OCI-M2 (cell line): ENCODE measurements at regions not wholly inside any gene's neighbourhood (a gene's known extent, or its start where the extent isn't known, plus 50 kb on each side); places are given as distances from the start of the nearest gene placed in this dataset.

Experiments used
- DNase-seq: peaks from one replicate; lab custom pipeline; 2025; ENCODE audit not compliant: unreplicated experiment; lab: John Stamatoyannopoulos, UW

- no peak for DNase-seq
These were observed 685.6 kb downstream of the AMY1C start for GRCh38 chr1:104435255-104435654.

DNA sequence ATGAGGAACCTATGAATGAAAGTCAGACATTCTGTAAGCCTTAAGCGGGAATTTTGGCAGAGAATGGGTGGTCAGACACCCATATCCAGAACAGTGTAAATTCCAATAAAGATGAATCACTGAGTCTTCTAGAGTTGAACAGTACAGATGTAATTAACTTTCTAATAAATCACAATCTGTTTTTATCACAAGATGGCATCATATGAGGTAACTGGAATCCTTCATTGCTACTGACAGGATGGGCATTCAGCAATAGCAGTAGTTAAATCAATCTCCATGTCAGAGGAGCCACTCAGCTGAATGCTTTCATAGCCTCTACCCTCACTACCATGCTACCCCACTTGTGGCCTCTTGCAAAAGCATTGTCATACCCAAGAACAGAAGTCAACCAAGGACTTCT lies 690.3 kb downstream of the AMY1C start:
- no peak for DNase-seq

GRCh38 chr1:104456724-104457123 lies 707.0 kb downstream of the AMY1C start:
- DNase-seq = no peak

DNA sequence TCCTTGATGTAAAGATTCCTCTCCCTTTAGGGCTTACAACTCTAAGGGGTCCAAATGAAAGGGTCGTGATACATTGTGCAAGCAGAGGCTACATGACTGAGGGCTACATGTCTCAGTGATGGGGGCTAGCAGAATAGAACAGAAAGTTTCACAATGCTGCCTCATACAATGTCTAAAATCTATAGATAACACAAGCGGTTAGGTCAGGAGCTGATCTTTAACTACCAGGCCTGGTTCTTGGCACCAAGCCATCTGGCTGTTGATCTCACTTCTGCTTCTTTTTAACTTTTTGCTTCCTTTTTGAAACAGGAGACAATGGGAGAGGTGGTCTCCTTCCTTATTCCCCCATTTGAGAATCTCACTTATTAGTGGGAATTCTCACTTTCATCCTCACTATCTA lies 710.2 kb downstream of the AMY1C start:
- no peak for DNase-seq

DNA sequence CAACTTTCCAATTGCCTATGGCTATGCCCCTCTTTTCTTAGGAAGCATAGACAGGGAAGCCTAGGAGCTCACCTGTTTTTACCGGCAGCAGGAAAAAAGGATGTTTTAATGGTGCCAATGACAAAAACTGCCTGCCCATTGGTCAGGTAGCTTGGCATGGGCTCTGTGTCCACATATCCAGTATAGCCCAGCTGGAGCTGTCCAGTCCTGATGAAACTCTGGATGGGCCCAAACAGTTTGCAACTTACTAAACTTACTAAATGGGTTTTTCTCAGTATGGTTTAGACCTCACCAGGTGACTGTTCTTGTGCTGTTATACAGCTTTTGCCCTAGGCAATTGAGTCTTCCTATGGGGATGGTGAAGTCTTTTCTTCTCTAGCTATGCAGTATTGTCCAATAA lies 711.2 kb downstream of the AMY1C start:
- no peak for DNase-seq

DNA sequence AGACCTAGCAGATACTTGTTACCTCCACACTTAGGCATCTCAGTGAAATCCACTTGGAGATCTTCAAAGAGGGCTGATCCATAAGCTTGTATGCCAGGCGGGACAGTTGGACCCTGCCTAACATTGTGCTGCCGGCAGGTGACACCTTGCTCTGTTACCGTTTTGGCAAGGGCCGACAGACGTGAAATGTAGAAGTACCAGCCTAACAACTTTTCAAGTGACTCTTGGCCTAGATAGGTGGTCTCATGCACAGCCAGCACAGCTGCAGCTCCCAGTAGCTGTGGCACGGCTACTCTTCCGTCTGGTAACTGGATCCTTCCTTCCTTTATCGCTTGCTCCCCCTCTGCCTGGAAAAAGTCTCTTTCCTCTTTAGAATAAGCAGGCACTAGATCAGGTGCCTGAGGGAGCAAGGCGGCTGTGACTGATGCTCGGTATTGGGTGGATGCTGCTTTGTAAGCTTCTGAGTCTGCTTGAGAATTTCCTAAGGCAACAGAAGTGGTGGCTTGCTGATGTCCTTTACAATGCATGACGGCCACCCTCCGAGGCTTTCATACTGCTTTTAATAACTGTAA lies 713.5 kb downstream of the AMY1C start:
- no peak for DNase-seq

GRCh38 chr1:104466068-104466467 lies 716.4 kb downstream of the AMY1C start:
- no peak for DNase-seq

- no peak for DNase-seq
These were observed 717.9 kb downstream of the AMY1C start for GRCh38 chr1:104467590-104467989.

GRCh38 chr1:104468282-104468681 lies 718.6 kb downstream of the AMY1C start:
- no peak for DNase-seq

- DNase-seq = no peak
These were observed 726.4 kb downstream of the AMY1C start for GRCh38 chr1:104476126-104476525.

DNA sequence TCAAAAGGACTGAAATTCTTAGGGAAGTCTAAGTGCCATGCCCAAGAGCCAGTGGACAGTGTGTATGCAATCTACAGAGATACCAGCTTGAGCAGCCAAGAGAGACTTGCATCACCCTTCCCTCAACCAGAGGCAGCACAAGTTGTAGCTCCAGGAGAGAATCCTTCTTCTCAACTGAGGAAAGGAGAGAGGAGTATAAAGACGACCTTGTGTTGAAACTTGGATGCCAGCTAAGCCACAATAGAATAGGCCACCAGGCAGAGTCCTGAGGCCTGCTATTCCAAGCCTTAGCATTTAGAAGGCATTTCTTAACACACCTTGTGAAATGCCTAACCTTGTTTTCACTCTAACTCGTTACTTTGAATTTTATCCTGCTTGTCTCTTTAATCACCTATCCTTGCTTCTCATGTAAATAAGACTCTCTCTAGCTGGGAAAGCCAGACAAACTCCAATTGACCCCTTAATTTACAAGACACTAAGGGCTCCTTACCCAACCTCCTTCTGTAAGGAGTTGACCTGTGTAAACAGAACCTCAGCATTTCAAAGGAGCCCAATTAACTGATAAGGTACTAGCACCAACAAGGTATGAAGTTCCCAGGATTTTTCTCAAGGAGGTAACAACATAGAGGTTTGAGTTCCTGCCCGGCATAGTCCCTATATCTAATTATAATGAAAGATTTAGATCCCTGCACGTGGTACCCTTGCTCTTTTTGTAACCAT lies 738.8 kb downstream of the AMY1C start:
- DNase-seq = no peak

DNA sequence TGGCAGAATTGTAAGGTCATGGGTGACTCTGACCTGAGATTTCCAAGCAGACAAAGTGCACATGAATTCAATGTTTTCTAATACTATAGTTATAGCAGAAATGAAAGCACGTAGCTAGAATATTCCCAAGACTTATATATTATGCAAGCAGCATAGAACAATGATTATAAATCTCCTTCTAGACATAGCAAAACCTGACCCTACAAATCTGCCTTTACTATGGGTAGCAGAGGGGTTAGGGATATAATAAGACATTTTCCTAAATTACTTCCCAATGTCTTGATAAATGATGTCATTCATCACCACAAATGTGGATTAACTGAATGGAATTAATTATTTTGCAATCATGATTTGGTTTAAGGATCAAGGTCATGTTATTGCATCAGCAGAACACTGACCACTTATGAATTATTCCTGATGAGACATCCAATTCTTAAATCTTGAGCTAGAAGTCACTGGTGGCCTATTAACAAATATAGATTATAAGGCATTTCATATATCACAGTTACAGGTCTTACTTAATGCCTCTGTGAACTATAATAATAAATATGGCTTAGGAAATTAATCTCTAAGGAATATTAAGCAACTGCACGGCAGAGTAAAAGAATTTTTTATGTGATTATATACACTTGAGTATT lies 776.6 kb downstream of the AMY1C start:
- no peak for DNase-seq

GRCh38 chr1:104531990-104532389 lies 782.3 kb downstream of the AMY1C start:
- no peak for DNase-seq

- DNase-seq = no peak
These were observed 824.9 kb downstream of the AMY1C start for GRCh38 chr1:104574620-104575019.

DNA sequence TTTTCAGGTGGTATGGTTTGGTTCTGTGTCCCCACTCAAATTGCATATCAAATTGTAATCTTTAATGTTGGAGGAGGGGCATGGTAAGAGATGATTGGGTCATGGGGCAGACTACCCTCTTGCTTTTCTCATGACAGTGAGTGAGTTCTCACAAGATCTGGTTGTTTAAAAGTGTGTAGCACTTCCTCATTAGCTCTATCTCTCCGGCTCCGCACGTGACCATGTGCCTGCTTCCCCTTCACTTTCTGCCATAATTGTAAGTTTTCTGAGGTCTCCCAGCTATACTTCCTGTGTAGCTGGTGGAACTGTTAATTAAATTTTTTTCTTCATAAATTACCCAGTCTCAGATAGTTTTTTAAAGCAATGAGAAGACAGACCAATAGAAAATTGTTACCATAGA lies 843.2 kb downstream of the AMY1C start:
- DNase-seq = no peak

- no peak for DNase-seq
These were observed 843.9 kb downstream of the AMY1C start for GRCh38 chr1:104593413-104594187.

- no peak for DNase-seq
These were observed 867.8 kb downstream of the AMY1C start for GRCh38 chr1:104617474-104617873.

DNA sequence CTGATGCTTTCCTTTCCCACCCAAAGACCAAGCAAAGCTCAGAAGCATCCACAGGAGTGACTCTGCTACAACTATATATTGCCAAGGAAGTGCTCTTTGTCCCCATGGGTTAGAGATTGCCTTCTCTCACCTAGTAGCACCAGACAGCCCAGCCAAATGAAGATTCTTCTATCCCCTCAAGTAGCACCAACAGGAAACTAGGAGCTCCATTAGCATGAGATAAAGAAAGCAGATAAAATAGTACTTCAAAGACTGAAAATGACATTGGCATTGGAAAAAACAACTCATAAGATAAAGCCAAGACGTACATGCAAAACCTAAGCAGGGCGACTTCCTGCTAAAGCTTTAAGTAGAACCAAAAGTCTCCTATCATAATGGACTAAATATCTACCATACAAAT lies 871.5 kb downstream of the AMY1C start:
- DNase-seq = no peak

GRCh38 chr1:104624538-104624937 lies 874.8 kb downstream of the AMY1C start:
- no peak for DNase-seq

- DNase-seq = no peak
These were observed 879.9 kb downstream of the AMY1C start for GRCh38 chr1:104629589-104629988.

- no peak for DNase-seq
These were observed 881.0 kb downstream of the AMY1C start for GRCh38 chr1:104630567-104631149.
